Neural cell (in vitro differentiated cells): ENCODE measurements at regions not wholly inside any gene's neighbourhood (a gene's known extent, or its start where the extent isn't known, plus 50 kb on each side); places are given as distances from the start of the nearest gene placed in this dataset.

Experiments used
- H2AFZ ChIP-seq: fragments of 200-600, 300-800 bp; sonication (generic), shearing (Covaris generic); 2 replicates; pipeline ENCODE4 v1.6.0; 2014; ENCODE audit warnings: low read depth, mild to moderate bottlenecking, antibody characterized with exemption, low read length, moderate library complexity
- H3F3A ChIP-seq: fragments of 200-600 bp; shearing (Covaris generic); 2 replicates; pipeline ENCODE4 v1.6.1; 2016; ENCODE audit warnings: mild to moderate bottlenecking, moderate library complexity, mixed read lengths, antibody characterized with exemption, low read length; ENCODE audit not compliant: insufficient read depth, poor library complexity, severe bottlenecking
- H3K27ac ChIP-seq: fragments of 200-600, 300-800 bp; sonication (generic), shearing (Covaris generic); 2 replicates; pipeline ENCODE4 v1.5.1; 2014; ENCODE audit warnings: mild to moderate bottlenecking, low read length, moderate library complexity
- H3K27me3 ChIP-seq: fragments of 300-800, 200-600 bp; sonication (generic), shearing (Covaris generic); 2 replicates; pipeline ENCODE4 v1.6.0; 2014; ENCODE audit warnings: mild to moderate bottlenecking, low read depth, low read length, moderate library complexity; ENCODE audit not compliant: insufficient read depth
- H3K36me3 ChIP-seq: fragments of 300-800, 200-600 bp; sonication (generic), shearing (Covaris generic); 2 replicates; pipeline ENCODE4 v1.5.1; 2014; ENCODE audit warnings: mild to moderate bottlenecking, antibody characterized with exemption, low read length, moderate library complexity; ENCODE audit not compliant: insufficient read depth
- H3K4me2 ChIP-seq: fragments of 300-800, 200-600 bp; sonication (generic), shearing (Covaris generic); 2 replicates; pipeline ENCODE4 v1.6.0; 2014; ENCODE audit warnings: mild to moderate bottlenecking, low read length
- H3K4me3 ChIP-seq: fragments of 300-800, 200-600 bp; sonication (generic), shearing (Covaris generic); 2 replicates; pipeline ENCODE4 v1.5.1; 2014; ENCODE audit warnings: mild to moderate bottlenecking, low read length, moderate library complexity
- H3K79me2 ChIP-seq: fragments of 200-600 bp; shearing (Covaris generic); replicated peaks from 2 replicates; pipeline ENCODE4 v1.6.0; 2014; ENCODE audit warnings: mild to moderate bottlenecking, low read length, moderate library complexity; ENCODE audit not compliant: insufficient read depth
- H3K9ac ChIP-seq: fragments of 300-800, 200-600 bp; sonication (generic), shearing (Covaris generic); 2 replicates; pipeline ENCODE4 v1.6.1; 2016; ENCODE audit warnings: mild to moderate bottlenecking, low read length, mixed read lengths
- H3K9me2 ChIP-seq: fragments of 200-600 bp; shearing (Covaris generic); 2 replicates; pipeline ENCODE4 v1.6.1; 2016; ENCODE audit warnings: mild to moderate bottlenecking, low read length, mixed read lengths; ENCODE audit not compliant: insufficient read depth
- H3K9me3 ChIP-seq: fragments of 200-600, 300-800 bp; sonication (generic), shearing (Covaris generic); 2 replicates; pipeline ENCODE4 v1.6.1; 2016; ENCODE audit warnings: mild to moderate bottlenecking, mixed run types, low read length, moderate library complexity, mixed read lengths
- H4K20me1 ChIP-seq: fragments of 200-600 bp; shearing (Covaris generic); 2 replicates; pipeline ENCODE4 v1.6.1; 2016; ENCODE audit warnings: mild to moderate bottlenecking, mixed run types; ENCODE audit not compliant: insufficient read depth
- CTCF ChIP-seq: fragments of 450-650 bp; IDR thresholded peaks from 2 replicates; pipeline ENCODE4 v1.5.1; 2014; ENCODE audit warnings: antibody characterized with exemption, mild to moderate bottlenecking, moderate library complexity; ENCODE audit not compliant: poor library complexity, severe bottlenecking
- EP300 ChIP-seq: fragments of 450-650 bp; conservative IDR thresholded peaks from 2 replicates; pipeline ENCODE4 v1.6.1; 2014; ENCODE audit warnings: antibody characterized with exemption, mild to moderate bottlenecking, moderate library complexity; ENCODE audit not compliant: poor library complexity, severe bottlenecking
- EZH2 ChIP-seq: fragments of 200-600, 300-800 bp; shearing (Covaris generic), sonication (generic); IDR thresholded peaks from 2 replicates; pipeline ENCODE4 v1.6.1; 2014; ENCODE audit warnings: antibody characterized with exemption, low read length, borderline replicate concordance, mild to moderate bottlenecking; ENCODE audit not compliant: insufficient read depth, poor library complexity, severe bottlenecking
- MXI1 ChIP-seq: fragments of 450-650 bp; conservative IDR thresholded peaks from 2 replicates; pipeline ENCODE4 v1.6.1; 2014; ENCODE audit warnings: antibody characterized with exemption, mild to moderate bottlenecking; ENCODE audit not compliant: poor library complexity, severe bottlenecking
- POLR2AphosphoS5 ChIP-seq: IDR thresholded peaks from 2 replicates; pipeline ENCODE4 v1.6.1; 2012
- RAD21 ChIP-seq: fragments of 450-650 bp; conservative IDR thresholded peaks from 2 replicates; pipeline ENCODE4 v1.6.1; 2014; ENCODE audit warnings: antibody characterized with exemption, mild to moderate bottlenecking, moderate library complexity
- REST ChIP-seq: IDR thresholded peaks from 2 replicates; pipeline ENCODE4 v1.6.1; 2012; ENCODE audit warnings: borderline replicate concordance
- SMC3 ChIP-seq: fragments of 450-650 bp; conservative IDR thresholded peaks from 2 replicates; pipeline ENCODE4 v1.6.1; 2014; ENCODE audit warnings: antibody characterized with exemption, mild to moderate bottlenecking, moderate library complexity; ENCODE audit not compliant: poor library complexity
- TAF1 ChIP-seq: IDR thresholded peaks from 2 replicates; pipeline ENCODE4 v1.6.1; 2012; ENCODE audit warnings: low read depth

- TF ChIP-seq MXI1 (no peak), EP300 (no peak), EZH2 (no peak), SMC3 (no peak), REST (no peak), CTCF (no peak), RAD21 (no peak), POLR2AphosphoS5 (no peak), TAF1 (no peak)
- Histone ChIP-seq H3F3A (no peaks in the 10 kb centered on the region), H3K9me2 (no peaks in the 10 kb centered on the region), H3K9ac (no peak overlapping the region), H3K36me3 (no peaks in the 10 kb centered on the region), H3K79me2 (no peaks in the 10 kb centered on the region), H3K4me3 (no peak overlapping the region), H2AFZ (no peak overlapping the region), H3K27ac (no peak overlapping the region), H3K27me3 (no peaks in the 10 kb centered on the region), H3K9me3 (no peaks in the 10 kb centered on the region), H3K4me2 (no peak overlapping the region), H4K20me1 (no peaks in the 10 kb centered on the region)
These were observed 1055.4 kb downstream of the TBL1XR1 start for GRCh38 chr3:176141837-176142236.

GRCh38 chr3:176120507-176120906 is 1076.8 kb downstream of the TBL1XR1 start:
- H4K20me1 ChIP-seq: no peaks in the 10 kb centered on the region
- H3K4me3 ChIP-seq: no peak overlapping the region
- no peak overlapping the region for H3K27ac ChIP-seq
- H3K36me3 ChIP-seq: no peaks in the 10 kb centered on the region
- H3K79me2 ChIP-seq: no peaks in the 10 kb centered on the region
- no peak overlapping the region for H2AFZ ChIP-seq
- no peaks in the 10 kb centered on the region for H3F3A ChIP-seq
- no peak overlapping the region for H3K4me2 ChIP-seq
- no peaks in the 10 kb centered on the region for H3K9me3 ChIP-seq
- no peaks in the 10 kb centered on the region for H3K9me2 ChIP-seq
- TF ChIP-seq EZH2 (no peak), RAD21 (no peak), MXI1 (no peak), REST (no peak), TAF1 (no peak), SMC3 (no peak), CTCF (no peak), EP300 (no peak), POLR2AphosphoS5 (no peak)
- H3K27me3 ChIP-seq: no peaks in the 10 kb centered on the region
- no peak overlapping the region for H3K9ac ChIP-seq
